ENCODE measurements at regions not wholly inside any gene's neighbourhood (a gene's known extent, or its start where the extent isn't known, plus 50 kb on each side); places are given as distances from the start of the nearest gene placed in this dataset.

GRCh38 chr7:83837683-83838082, 188.7 kb upstream of the SEMA3E start:
- dilution Hi-C loops (cut with MboI; ENCODE audit: extremely low pct_ligation_motif_present, low sequenced_read_pairs): no loop called here
- Histone ChIP-seq H3K4me1 (ENCODE audit: control insufficient read depth, extremely low read depth, insufficient read depth, low read length) (no peaks in the 10 kb centered on the region), H2AFZ (ENCODE audit: control insufficient read depth, low read length) (no peak overlapping the region), H3K27ac (ENCODE audit: control insufficient read depth, insufficient read depth, low read length) (no peak overlapping the region), H3K27me3 (ENCODE audit: control insufficient read depth, extremely low read depth, insufficient read depth, low read length) (no peaks in the 10 kb centered on the region), H3K9ac (ENCODE audit: control insufficient read depth, extremely low read depth, insufficient read depth, low read length) (no peak overlapping the region), H3K4me2 (ENCODE audit: control insufficient read depth, extremely low read depth, insufficient read depth, low read depth, low read length) (no peak overlapping the region), H3K9me1 (ENCODE audit: control insufficient read depth, extremely low read depth, insufficient read depth, low read length) (no peaks in the 10 kb centered on the region), H4K20me1 (ENCODE audit: control insufficient read depth, extremely low read depth, insufficient read depth, low read length) (no peaks in the 10 kb centered on the region), H3K79me2 (ENCODE audit: control insufficient read depth, insufficient read depth, low read length) (no peaks in the 10 kb centered on the region), H3K36me3 (ENCODE audit: control insufficient read depth in 2 of 2, extremely low read depth in 1 of 2, insufficient read depth in 2 of 2, low read length in 2 of 2) (no peaks in the 10 kb centered on the region), H3K9me3 (ENCODE audit: control insufficient read depth, low read depth, low read length) (no peaks in the 10 kb centered on the region), H3K4me3 (ENCODE audit: control insufficient read depth in 2 of 3, extremely low read depth in 1 of 3, insufficient read depth in 2 of 3, low read depth in 1 of 3, low read length in 3 of 3) (no peak overlapping the region)
- FAIRE-seq: no peak
- DNase-seq (ENCODE audit: low read depth, low spot score): no peak
- TF ChIP-seq CTCF (optimal IDR thresholded peaks at IDR 0.05 in 1 of 3, IDR thresholded peaks at IDR 0.05 in 1 of 3, conservative IDR thresholded peaks at IDR 0.05 in 1 of 3; ENCODE audit: extremely low read depth in 1 of 3, insufficient read depth in 2 of 3, low read length in 3 of 3): no peak
- TF ChIP-seq EZH2 (IDR thresholded peaks at IDR 0.05; ENCODE audit: low read length): no peak

- Histone ChIP-seq H3K4me1 (ENCODE audit: control insufficient read depth, extremely low read depth, insufficient read depth, low read length) (no peaks in the 10 kb centered on the region), H3K9me1 (ENCODE audit: control insufficient read depth, extremely low read depth, insufficient read depth, low read length) (no peaks in the 10 kb centered on the region), H3K4me2 (ENCODE audit: control insufficient read depth, extremely low read depth, insufficient read depth, low read depth, low read length) (no peak overlapping the region), H3K27me3 (ENCODE audit: control insufficient read depth, extremely low read depth, insufficient read depth, low read length) (no peaks in the 10 kb centered on the region), H3K27ac (ENCODE audit: control insufficient read depth, insufficient read depth, low read length) (no peak overlapping the region), H3K9me3 (ENCODE audit: control insufficient read depth, low read depth, low read length) (no peaks in the 10 kb centered on the region), H3K4me3 (ENCODE audit: control insufficient read depth in 2 of 3, extremely low read depth in 1 of 3, insufficient read depth in 2 of 3, low read depth in 1 of 3, low read length in 3 of 3) (no peak overlapping the region), H3K36me3 (ENCODE audit: control insufficient read depth in 2 of 2, extremely low read depth in 1 of 2, insufficient read depth in 2 of 2, low read length in 2 of 2) (no peaks in the 10 kb centered on the region), H2AFZ (ENCODE audit: control insufficient read depth, low read length) (no peak overlapping the region), H4K20me1 (ENCODE audit: control insufficient read depth, extremely low read depth, insufficient read depth, low read length) (no peaks in the 10 kb centered on the region), H3K9ac (ENCODE audit: control insufficient read depth, extremely low read depth, insufficient read depth, low read length) (no peak overlapping the region), H3K79me2 (ENCODE audit: control insufficient read depth, insufficient read depth, low read length) (no peaks in the 10 kb centered on the region)
- no peak for TF ChIP-seq EZH2 (IDR thresholded peaks at IDR 0.05; ENCODE audit: low read length)
- TF ChIP-seq CTCF (optimal IDR thresholded peaks at IDR 0.05 in 1 of 3, IDR thresholded peaks at IDR 0.05 in 1 of 3, conservative IDR thresholded peaks at IDR 0.05 in 1 of 3; ENCODE audit: extremely low read depth in 1 of 3, insufficient read depth in 2 of 3, low read length in 3 of 3): no peak
- DNase-seq (ENCODE audit: low read depth, low spot score): no peak
- no peak for FAIRE-seq
- dilution Hi-C loops (cut with MboI; ENCODE audit: extremely low pct_ligation_motif_present, low sequenced_read_pairs): no loop called here
Measured at GRCh38 chr7:83836028-83836427, 187.1 kb upstream of the SEMA3E start.
